Renal cortex interstitium (tissue), 11 donors: ENCODE measurements at regions not wholly inside any gene's neighbourhood (a gene's known extent, or its start where the extent isn't known, plus 50 kb on each side); places are given as distances from the start of the nearest gene placed in this dataset.
"Not testable (repeated sequence)": the region's sequence is repeated elsewhere in the genome, so short reads cannot be mapped to it uniquely, and the experiment has no call there.

Source experiments
- DNase-seq, 11 donors: peaks; one replicate each; pipeline ENCODE4 v3.0.0-alpha.2; 2013; ENCODE audit warnings: low read depth in 9 of 11, low spot score in 4 of 11; ENCODE audit errors: extremely low read depth in 1 of 11

DNA sequence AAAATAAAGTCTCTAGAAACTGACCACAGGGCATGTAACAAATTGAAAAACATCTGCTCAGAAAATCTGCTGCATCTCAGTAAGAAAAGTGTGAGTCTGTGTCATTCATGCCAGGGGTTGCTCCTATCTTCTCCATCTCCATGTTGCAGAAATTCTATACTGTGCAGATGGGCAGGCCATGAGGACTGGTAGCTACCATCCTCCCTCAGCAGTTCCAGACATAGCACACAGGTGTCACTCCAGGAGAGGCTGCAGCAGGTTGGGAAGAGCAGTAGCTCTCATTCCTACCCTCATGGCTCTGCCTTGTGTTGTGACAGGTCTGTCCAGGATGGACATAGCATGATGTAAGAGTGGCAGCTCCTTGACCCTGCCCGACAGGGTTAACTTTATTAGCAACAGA is 173.4 kb downstream of the NDUFS4 start:
- no peak for DNase-seq

DNA sequence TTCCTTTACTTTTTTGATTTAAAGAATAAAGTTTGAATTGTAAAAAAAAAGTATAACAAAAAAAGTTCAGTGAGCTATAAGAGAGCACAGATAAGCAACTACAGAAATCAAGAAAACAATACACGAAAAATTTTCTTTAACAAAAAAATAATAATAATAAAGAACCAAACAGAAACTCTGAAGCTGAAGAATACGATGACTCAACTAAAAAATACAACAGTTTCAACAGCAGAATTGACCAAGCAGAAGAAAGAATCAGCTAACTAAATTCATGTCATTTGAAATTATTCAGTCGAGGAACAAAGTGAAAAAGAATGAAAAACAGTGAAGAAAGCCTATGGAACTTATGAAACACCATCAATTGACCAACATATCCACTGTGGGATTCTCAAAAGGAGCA is 177.7 kb downstream of the NDUFS4 start:
- DNase-seq = no peak

- DNase-seq = no peak
These were observed 178.7 kb downstream of the NDUFS4 start for GRCh38 chr5:53739111-53739510.

GRCh38 chr5:53749621-53750020 is 189.2 kb downstream of the NDUFS4 start:
- DNase-seq = no peak

GRCh38 chr5:53752282-53752681 is 191.8 kb downstream of the NDUFS4 start:
- DNase-seq = not testable (repeated sequence)

DNA sequence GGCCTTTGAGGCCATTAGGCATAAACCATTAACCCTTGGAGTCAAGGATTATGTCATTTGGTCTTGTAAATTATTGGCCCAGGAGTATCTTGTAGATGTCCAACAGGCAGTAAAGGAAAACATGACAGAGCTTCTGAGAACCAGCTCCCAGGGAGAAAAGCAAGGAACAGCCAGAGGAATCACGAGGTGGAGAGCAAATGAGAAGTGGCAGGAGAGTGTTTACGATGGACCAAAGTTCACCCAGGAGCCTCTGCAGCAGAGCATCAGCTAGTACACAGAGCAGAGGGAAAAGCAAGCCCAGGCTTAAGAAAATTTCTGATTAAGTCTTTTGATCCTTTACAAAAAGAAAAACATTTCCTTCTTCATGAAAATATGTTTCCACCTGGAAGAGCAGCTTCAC is 206.2 kb downstream of the NDUFS4 start:
- no peak for DNase-seq

GRCh38 chr5:53777864-53778618 is 217.6 kb downstream of the NDUFS4 start:
- DNase-seq = no peak

GRCh38 chr5:53779541-53779981 is 219.1 kb downstream of the NDUFS4 start:
- DNase-seq = no peak

- no peak for DNase-seq
These were observed 222.2 kb downstream of the NDUFS4 start for GRCh38 chr5:53782620-53783019.

DNA sequence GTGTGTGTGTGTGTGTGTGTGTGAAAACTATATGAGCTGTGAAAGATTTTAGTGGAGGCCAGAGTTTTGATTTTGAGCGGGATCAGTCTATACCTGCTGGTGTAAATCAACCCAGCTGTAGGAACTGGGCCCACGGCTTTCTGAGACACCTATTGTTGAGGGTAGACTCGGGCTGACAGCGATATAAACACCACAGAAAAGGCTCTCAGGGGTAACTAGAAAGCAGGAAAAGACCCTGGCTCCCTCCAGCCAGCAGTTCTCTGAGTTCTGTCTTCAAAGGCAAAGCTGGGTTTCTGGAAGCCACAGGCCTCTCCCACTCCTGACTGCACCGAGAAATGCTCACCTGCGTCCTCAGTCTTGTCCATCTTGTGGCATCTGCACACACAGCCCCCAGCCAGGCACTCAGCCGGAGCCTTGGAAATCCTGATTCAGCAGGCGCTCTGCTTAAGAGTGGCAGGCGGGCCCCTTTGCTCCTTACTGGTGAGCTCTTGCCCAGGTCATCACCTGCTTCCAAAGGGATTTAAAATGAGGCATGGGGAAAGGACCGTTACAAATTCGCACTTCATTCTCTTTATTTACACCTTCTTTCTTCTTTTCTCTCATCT is 223.3 kb downstream of the NDUFS4 start:
- no peak for DNase-seq

GRCh38 chr5:53784596-53784995 is 224.2 kb downstream of the NDUFS4 start:
- no peak for DNase-seq

GRCh38 chr5:53785924-53786323 is 225.5 kb downstream of the NDUFS4 start:
- no peak for DNase-seq

- no peak for DNase-seq
These were observed 229.6 kb downstream of the NDUFS4 start for GRCh38 chr5:53790026-53790425.

GRCh38 chr5:53792338-53792737 is 231.9 kb downstream of the NDUFS4 start:
- no peak for DNase-seq

DNA sequence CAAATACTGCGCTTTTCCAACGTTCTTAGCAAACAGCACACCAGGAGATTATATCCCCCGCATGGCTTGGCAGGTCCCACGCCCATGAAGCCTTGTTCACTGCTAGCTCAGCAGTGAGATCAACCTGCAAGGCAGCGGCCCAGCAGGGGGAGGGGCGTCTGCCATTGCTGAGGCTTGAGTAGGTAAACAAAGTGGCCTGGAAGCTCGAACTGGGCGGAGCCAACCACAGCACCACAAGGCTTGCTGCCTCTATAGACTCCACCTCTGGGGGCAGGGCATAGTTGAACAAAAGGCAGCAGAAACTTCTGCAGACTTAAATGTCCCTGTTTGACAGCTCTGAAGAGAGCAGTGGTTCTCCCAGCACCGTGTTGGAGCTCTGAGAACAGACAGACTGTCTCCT is 239.2 kb downstream of the NDUFS4 start:
- DNase-seq = not testable (repeated sequence)

DNA sequence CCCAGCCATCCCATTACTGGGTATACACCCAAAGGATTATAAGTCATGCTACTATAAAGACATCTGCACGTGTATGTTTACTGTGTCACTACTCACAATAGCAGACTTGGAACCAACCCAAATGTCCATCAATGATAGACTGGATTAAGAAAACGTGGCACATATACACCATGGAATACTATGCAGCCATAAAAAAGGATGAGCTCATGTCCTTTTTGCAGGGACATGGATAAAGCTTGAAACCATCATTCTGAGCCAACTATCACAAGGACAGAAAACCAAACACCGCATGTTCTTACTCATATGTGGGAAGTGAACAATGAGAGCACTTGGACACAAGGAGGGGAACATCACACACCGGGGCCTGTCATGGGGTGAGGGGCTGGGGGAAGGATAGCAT is 248.0 kb downstream of the NDUFS4 start:
- not testable (repeated sequence) for DNase-seq

DNA sequence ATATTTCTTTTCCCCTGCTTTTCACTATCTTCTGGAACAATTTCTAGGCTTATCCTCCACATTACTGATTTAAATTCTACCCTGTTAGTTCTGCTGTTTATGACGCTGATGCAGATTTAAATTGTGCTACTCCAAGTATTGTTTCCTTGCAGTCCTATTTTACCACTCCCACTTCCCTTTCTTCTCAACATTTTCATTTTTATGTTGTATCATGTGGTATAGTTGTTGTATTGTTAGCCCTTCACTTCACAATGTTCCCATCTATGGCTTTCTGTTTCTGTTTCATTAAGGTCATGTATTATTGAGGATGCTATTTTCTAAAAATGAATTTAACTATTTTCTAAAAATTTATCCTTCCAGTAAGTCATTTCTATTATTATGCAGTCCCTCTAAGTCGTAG is 254.4 kb downstream of the NDUFS4 start:
- no peak for DNase-seq

DNA sequence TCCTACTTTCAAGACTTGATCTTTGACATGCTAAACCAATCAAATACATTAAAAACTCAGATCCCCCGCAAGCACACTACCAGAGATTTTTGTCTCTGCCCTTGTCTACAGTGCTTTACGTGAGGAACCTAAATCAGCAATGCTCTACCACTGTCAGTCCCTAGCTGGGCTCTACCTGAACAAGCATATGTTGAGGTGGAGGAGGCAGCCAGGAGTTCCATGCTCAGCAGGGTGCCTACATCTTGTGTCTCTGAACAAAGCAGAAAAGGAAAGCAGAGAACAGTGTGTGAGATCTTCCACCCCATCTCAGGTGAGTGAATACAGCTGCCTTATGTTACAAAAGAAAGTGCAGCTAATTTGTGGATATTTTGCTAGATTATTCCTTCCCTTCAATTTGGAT is 255.0 kb downstream of the NDUFS4 start:
- DNase-seq = no peak

- no peak for DNase-seq
These were observed 256.7 kb downstream of the NDUFS4 start for GRCh38 chr5:53817183-53817582.

DNA sequence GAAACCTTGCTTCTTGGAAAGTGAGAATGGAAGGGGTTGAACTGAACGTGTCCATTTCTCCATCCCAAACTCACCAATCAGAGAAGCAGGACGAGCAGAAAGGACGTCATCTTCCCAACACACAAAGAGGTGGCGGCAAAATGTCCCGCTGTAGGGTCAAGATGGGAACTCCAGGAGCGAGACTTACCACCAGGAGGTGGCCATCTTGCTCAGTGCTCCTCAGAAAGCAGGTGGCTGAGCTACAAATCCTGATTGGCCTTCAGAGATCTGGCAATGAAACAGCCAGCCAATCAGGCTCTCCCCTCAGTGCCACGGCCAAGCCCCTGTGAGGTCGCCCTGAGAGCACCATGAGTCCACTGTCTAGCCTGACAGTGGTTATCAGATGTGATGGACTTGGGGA is 259.0 kb downstream of the NDUFS4 start:
- DNase-seq = no peak
